Mucosa of gallbladder (tissue), 1 donor: ENCODE measurements at regions not wholly inside any gene's neighbourhood (a gene's known extent, or its start where the extent isn't known, plus 50 kb on each side); places are given as distances from the start of the nearest gene placed in this dataset.
"Not testable (repeated sequence)": the region's sequence is repeated elsewhere in the genome, so short reads cannot be mapped to it uniquely, and the experiment has no call there.

Experiments
- DNase-seq: peaks from one replicate; pipeline ENCODE4 v3.0.0-alpha.2; 2020; ENCODE audit warnings: low spot score
- donor health status: DM: no; HTN: no; CAD: no.

GRCh38 chr1:149360351-149360750, 114.5 kb upstream of the NBPF19 start:
- not testable (repeated sequence) for DNase-seq

DNA sequence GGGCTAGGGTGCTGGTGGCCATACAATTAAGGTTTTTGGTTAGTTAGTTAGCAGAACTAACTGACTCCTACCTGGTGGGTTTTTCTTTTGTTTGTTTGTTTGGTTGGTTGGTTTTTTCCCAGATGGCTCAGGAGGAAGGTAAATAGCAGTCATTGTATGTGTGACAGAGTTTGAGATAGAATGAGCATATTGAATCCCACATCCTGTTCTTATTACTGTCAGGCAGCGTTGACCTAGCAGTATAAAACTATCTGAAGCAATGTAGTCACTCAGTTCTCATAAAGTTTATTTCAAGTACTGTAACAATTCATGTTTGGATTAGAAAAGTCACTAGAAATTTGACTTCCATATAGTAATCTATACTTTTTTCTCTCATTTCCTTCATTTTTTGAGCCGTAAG, 113.5 kb upstream of the NBPF19 start:
- DNase-seq = not testable (repeated sequence)

DNA sequence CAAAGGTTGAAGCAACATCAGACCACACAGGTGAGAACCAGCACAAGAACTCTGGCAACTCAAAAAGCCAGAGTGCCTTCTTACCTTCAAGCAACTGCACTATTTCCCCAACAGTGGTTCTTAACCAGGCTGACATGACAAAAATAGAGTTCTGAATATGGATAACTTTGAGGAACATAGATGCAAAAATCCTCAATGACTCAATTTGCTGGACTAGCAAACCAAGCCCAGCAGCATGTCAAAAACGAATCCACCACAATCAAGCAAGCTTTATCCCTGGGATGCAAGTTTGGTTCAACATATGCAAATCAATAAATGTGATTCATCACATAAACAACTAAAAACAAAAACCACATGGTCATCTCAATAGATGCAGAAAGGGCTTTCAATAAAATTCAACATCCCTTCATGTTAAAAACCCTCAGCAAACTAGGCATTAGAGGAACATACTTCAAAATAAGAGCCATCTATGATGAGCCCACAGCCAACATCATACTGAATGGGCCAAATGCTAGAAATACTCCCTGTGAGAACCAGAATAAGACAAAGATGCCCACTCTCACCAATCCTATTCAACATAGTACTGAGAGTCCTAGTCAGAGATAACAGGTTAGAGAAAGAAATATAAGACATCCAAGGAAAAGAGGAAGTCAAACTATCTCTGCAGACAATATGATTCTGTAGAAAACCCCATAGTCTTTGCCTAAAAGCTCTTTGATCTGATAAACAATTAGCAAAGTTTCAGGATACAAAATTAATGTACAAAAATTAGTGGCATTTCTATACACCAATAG, 110.5 kb upstream of the NBPF19 start:
- DNase-seq = not testable (repeated sequence)

- DNase-seq = not testable (repeated sequence)
These were observed 108.4 kb upstream of the NBPF19 start for GRCh38 chr1:149366402-149366801.

- DNase-seq = not testable (repeated sequence)
These were observed 107.3 kb upstream of the NBPF19 start for GRCh38 chr1:149367472-149368044.

DNA sequence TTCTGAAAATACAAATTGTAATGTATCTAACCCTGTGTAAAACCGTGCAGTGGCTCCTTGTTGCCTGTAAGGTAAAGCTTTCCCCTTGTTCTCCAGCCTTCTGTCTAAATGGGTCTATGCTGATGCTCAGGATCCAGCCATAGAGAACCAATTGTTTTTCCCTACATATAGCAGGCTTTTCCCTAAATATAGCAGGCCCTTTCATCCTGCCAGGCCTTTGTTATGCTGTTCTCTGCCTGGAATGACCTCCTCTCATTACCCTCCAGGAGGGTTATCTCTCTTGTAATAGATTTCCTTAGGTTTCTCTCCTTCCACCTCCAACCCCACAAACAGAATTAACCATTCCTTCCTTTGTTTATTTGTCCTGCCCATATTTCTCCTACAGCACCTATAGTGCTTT, 106.5 kb upstream of the NBPF19 start:
- not testable (repeated sequence) for DNase-seq

DNA sequence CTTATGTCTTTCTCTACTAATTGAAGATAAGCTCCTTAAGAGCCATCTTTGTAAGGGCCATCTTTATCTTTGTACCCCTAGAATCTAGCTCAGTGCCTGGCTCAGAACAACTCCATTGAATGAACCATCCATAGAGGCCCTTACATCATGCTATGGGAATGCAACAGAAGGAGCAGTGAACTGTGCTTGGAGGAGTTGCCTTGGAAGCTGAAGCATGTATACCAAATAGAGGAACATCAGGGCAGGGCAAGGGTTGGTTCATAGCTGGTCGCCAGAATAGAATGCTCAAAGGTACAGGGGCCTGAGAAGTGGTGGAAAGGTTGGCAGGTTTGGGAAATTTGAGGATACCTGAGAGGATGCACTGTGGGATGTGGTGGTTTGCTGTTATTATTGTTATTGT, 105.8 kb upstream of the NBPF19 start:
- DNase-seq = not testable (repeated sequence)

GRCh38 chr1:149371955-149372354, 102.9 kb upstream of the NBPF19 start:
- DNase-seq = not testable (repeated sequence)

GRCh38 chr1:149378462-149378861, 96.4 kb upstream of the NBPF19 start:
- not testable (repeated sequence) for DNase-seq

GRCh38 chr1:149390173-149390926, 84.5 kb upstream of the NBPF19 start:
- peak; percentile 68 for DNase-seq

GRCh38 chr1:149390931-149391330, 83.9 kb upstream of the NBPF19 start:
- not testable (repeated sequence) for DNase-seq

DNA sequence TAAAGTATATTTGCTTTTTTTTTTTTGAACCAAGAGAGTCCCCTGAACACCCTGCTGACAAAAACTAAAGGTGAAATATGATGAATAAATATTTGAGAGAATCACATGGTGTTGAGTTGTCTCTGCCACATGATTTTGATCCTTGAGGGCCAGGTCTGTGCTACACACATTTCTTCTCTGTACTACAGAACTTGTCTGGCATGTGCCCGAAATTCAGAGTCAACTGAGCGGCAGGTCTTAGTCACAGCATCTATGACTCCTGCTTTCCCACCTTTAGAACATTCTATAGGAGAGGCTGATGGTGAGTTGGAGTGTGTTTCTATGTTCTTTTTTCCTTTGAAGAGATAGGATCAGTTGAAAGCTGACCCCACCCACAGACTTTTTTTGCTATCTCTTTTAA, 79.0 kb upstream of the NBPF19 start:
- not testable (repeated sequence) for DNase-seq

DNA sequence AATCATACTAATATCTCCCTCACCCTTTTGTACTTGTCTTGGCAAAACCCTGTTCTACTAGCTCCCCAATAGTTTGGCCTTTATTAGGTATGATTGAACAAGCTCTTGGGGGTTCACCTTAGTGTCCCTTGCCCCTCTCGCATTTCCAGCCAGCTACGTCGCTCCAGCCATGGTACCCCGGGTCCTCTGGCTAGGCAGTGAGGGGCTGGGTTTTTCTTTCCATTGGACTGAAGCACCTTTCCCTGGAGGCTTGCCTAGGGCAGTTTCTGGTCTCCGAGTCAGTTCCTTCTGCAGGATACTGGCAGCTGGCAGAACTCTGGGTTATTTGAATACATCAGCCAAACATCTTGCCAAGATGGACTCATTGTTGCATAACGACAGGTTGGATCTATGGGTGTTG, 76.3 kb upstream of the NBPF19 start:
- DNase-seq = not testable (repeated sequence)

- DNase-seq = not testable (repeated sequence)
These were observed 66.4 kb upstream of the NBPF19 start for GRCh38 chr1:149408404-149408803.

GRCh38 chr1:149415373-149415772, 59.5 kb upstream of the NBPF19 start:
- DNase-seq = not testable (repeated sequence)

DNA sequence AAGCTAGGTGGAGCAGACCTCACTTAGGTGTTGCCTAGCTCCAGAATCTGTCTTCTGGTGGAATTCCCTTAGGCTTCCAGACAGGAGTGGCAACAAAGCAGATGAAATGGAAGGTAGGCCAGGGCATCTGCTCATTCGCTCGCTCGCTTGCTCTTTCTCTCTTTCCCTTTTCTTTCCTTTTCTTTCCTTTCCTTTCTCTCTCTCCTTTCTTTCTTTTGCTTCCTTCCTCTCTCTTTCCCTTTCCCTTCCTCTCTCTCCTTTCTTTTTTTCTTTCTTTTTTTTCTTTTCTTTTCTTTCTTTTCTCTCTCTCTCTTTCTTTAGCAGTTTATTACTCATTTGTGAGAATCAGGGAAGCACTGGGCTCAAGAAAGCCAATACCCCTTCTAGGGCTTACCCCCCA, 56.1 kb upstream of the NBPF19 start:
- DNase-seq = not testable (repeated sequence)

- not testable (repeated sequence) for DNase-seq
These were observed 51.7 kb upstream of the NBPF19 start for GRCh38 chr1:149423122-149423521.
